Thoracic aorta (tissue), 2 donors: ENCODE measurements at regions not wholly inside any gene's neighbourhood (a gene's known extent, or its start where the extent isn't known, plus 50 kb on each side); places are given as distances from the start of the nearest gene placed in this dataset.

Experiments
- ATAC-seq: fragments of 150-250 bp; one replicate; pipeline ENCODE4 v1.8.0; 2017; ENCODE audit warnings: low read depth; ENCODE audit not compliant: insufficient number of reproducible peaks, low FRiP score
- DNase-seq: peaks from one replicate; pipeline ENCODE4 v3.0.0-alpha.2; 2020; ENCODE audit warnings: low spot score
- H3K27ac ChIP-seq, 2 donors: fragments of 200-600 bp; sonication (generic); 1 replicate in 1 of 2; 2 replicates in 1 of 2; pipeline ENCODE4 v1.5.1; 2016; ENCODE audit warnings: mild to moderate bottlenecking in 2 of 2, moderate library complexity in 2 of 2
- H3K27me3 ChIP-seq: fragments of 200-600 bp; sonication (generic); replicated peaks from 2 replicates; pipeline ENCODE4 v1.6.0; 2016; ENCODE audit warnings: mild to moderate bottlenecking; ENCODE audit not compliant: insufficient read depth
- H3K36me3 ChIP-seq: fragments of 200-600 bp; sonication (generic); one replicate; pipeline ENCODE4 v1.5.1; 2016
- H3K4me1 ChIP-seq, 2 donors: fragments of 200-600 bp; sonication (generic); 1 replicate in 1 of 2; 2 replicates in 1 of 2; pipeline versions ENCODE4 v1.5.1 to v1.6.0; 2016; ENCODE audit warnings: low read depth in 2 of 2, mild to moderate bottlenecking in 1 of 2; ENCODE audit not compliant: control insufficient read depth in 1 of 2
- H3K4me3 ChIP-seq: fragments of 200-600 bp; sonication (generic); 2 replicates; pipeline ENCODE4 v1.5.1; 2016; ENCODE audit warnings: mild to moderate bottlenecking
- H3K9me3 ChIP-seq: fragments of 200-600 bp; sonication (generic); 2 replicates; pipeline ENCODE4 v1.5.1; 2016
- CTCF ChIP-seq: fragments of 200-600 bp; sonication (generic); IDR thresholded peaks from one replicate; pipeline ENCODE4 v1.5.1; 2019; ENCODE audit warnings: antibody characterized with exemption

GRCh38 chr4:182177166-182177565, 66.0 kb upstream of the TENM3 start:
- H3K36me3 ChIP-seq, result no peaks in the 10 kb centered on the region
- no peak overlapping the region for H3K4me3 ChIP-seq
- no peak for DNase-seq
- no peak overlapping the region for H3K27ac ChIP-seq
- ATAC-seq, result no peak
- TF ChIP-seq CTCF, result no peak
- no peaks in the 10 kb centered on the region for H3K9me3 ChIP-seq
- no peaks in the 10 kb centered on the region for H3K27me3 ChIP-seq
- H3K4me1 ChIP-seq, result no peaks in the 10 kb centered on the region

GRCh38 chr4:182179105-182179504, 64.1 kb upstream of the TENM3 start:
- H3K27me3 ChIP-seq, result no peaks in the 10 kb centered on the region
- no peak for TF ChIP-seq CTCF

GRCh38 chr4:182179751-182180150, 63.5 kb upstream of the TENM3 start:
- H3K27ac ChIP-seq, result no peak overlapping the region
- no peak for ATAC-seq
- TF ChIP-seq CTCF, result no peak
- H3K4me3 ChIP-seq, result no peak overlapping the region
- no peaks in the 10 kb centered on the region for H3K36me3 ChIP-seq
- no peak for DNase-seq
- no peaks in the 10 kb centered on the region for H3K4me1 ChIP-seq
- H3K9me3 ChIP-seq, result no peaks in the 10 kb centered on the region
- no peaks in the 10 kb centered on the region for H3K27me3 ChIP-seq

More at GRCh38 chr4:182179105-182179504, 64.1 kb upstream of the TENM3 start:
- DNase-seq (no peak), ATAC-seq (no peak)
- H3K27ac ChIP-seq, result no peak overlapping the region
- H3K4me1 ChIP-seq, result no peaks in the 10 kb centered on the region
- H3K4me3 ChIP-seq, result no peak overlapping the region
- H3K36me3 ChIP-seq, result no peaks in the 10 kb centered on the region
- H3K9me3 ChIP-seq, result no peaks in the 10 kb centered on the region

- Histone ChIP-seq H3K4me3 (no peak overlapping the region), H3K4me1 (no peaks in the 10 kb centered on the region), H3K27ac (no peak overlapping the region), H3K27me3 (no peaks in the 10 kb centered on the region), H3K9me3 (no peaks in the 10 kb centered on the region), H3K36me3 (no peaks in the 10 kb centered on the region)
- ATAC-seq (no peak), DNase-seq (no peak)
- TF ChIP-seq CTCF, result no peak
Observed at GRCh38 chr4:182185491-182185890, 57.7 kb upstream of the TENM3 start.

GRCh38 chr4:182187674-182188073, 55.5 kb upstream of the TENM3 start:
- Histone ChIP-seq H3K27me3 (no peaks in the 10 kb centered on the region), H3K4me3 (no peak overlapping the region), H3K9me3 (no peaks in the 10 kb centered on the region), H3K27ac (no peak overlapping the region), H3K36me3 (no peaks in the 10 kb centered on the region), H3K4me1 (no peaks in the 10 kb centered on the region)
- ATAC-seq (no peak), DNase-seq (no peak)
- TF ChIP-seq CTCF, result no peak
